GM21576 (cell line): ENCODE measurements at regions not wholly inside any gene's neighbourhood (a gene's known extent, or its start where the extent isn't known, plus 50 kb on each side); places are given as distances from the start of the nearest gene placed in this dataset.
"Not testable (repeated sequence)": the region's sequence is repeated elsewhere in the genome, so short reads cannot be mapped to it uniquely, and the experiment has no call there.

ENCODE experiments used
- ATAC-seq: cut with Tn5 transposase; IDR thresholded peaks from one replicate; pipeline ENCODE4 v1.9.1; 2021; ENCODE audit warnings: mild to moderate bottlenecking, moderate library complexity; ENCODE audit not compliant: unreplicated experiment

DNA sequence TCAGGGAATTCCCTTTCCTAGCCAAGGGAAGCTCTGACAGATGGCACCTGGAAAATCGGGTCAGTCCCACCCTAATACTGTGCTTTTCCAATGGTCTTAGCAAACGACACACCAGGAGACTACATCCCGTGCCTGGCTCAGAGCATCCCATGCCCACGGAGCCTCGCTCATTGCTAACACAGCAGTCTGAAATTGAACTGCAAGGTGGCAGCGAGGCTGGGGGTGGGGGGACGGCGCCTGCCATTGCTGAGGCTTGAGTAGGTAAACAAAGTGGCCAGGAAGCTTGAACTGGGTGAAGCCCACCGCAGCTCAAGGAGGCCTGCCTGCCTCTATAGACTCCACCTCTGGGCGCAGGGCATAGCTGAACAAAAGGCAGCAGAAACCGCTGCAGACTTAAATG, 279.5 kb upstream of the LUZP2 start:
- ATAC-seq: not testable (repeated sequence)

DNA sequence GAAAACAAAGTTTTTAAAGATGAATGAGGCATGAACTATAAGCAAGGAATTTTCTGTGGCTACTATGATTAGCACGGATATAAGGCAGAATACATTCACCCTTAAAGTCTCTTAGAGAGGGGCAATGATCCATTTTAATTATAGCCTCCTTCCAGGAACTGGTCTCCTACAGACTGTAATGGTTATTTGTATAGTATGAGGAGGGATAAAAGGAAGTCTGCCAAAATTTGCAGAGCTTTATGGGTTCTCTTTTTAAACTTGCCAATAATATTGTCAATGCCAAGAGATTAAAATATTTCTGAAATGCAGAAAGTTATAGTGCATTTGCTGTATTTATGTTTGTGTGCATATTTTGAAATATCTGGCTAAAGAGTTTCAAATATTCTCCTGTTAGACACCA, 271.4 kb upstream of the LUZP2 start:
- no peak for ATAC-seq

DNA sequence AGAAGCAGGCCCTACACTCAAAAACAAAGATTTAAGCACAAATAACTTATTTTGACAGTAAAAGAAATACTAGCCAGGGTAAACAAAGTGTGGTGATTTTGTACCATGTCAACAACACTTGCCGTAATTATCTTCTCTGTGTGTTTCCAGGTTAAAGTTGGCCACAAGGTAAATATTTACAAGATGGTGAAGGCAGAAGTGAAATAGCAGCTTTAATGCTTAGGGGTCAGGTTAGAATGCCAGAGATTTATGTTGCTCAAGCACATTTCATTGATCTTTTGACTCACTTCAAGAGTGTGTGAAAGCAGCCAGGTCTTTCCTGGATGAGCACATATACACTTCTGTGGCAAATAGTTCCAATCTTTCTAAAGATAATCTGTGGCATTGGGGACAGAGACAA, 270.2 kb upstream of the LUZP2 start:
- no peak for ATAC-seq

DNA sequence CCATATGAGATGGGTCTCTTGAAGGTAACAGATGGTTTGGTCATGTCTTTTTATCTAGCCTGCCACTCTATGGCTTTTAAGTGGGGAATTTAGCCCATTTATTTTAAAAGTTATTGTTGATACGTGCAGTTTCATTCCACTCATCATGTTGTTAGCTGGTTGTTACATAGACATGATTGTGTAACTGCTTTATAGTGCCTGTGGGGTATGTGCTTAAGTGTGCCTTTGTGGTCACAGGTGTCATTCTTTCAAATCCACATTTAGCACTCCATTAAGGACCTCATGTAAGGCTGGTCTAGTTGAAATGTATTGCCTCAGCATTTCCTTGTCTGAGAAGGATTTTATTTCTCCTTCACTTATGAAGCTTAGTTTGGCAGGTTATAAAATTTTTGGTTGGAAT, 263.8 kb upstream of the LUZP2 start:
- no peak for ATAC-seq

GRCh38 chr11:24234822-24235508, 261.9 kb upstream of the LUZP2 start:
- ATAC-seq: no peak

GRCh38 chr11:24238771-24239645, 257.8 kb upstream of the LUZP2 start:
- ATAC-seq: no peak

- no peak for ATAC-seq
These were observed 256.9 kb upstream of the LUZP2 start for GRCh38 chr11:24239930-24240329.

DNA sequence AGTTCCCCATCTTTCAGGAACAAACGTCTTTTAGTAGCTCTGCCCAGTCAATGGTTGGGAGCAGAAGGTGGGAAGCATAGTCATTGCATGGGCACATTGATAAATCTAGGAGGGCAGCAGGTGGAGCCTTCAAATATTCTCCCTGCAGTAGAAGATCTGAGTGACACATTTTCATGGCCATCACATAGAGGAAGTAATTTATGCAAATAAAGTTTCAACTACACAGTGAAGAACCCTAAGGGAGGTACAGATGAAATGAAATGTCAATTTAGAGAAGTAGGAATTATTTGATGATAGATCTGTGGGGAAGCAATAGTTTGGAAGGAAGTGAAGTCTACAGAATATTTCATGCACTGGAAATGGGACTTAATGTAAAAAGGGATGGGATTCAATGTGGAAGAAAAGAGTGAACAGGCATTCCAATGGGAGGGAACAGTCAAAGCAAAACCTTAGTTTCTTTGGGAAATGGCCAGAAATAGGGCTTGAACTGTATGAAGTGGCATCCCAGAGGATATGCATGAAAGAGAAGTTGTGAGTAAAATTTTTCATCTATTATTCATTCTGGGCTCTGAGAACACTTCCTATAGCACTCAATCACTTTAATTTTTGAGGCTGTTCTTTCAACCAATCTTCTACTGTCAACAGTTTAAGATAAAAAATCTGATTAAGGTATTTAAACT, 256.2 kb upstream of the LUZP2 start:
- no peak for ATAC-seq

DNA sequence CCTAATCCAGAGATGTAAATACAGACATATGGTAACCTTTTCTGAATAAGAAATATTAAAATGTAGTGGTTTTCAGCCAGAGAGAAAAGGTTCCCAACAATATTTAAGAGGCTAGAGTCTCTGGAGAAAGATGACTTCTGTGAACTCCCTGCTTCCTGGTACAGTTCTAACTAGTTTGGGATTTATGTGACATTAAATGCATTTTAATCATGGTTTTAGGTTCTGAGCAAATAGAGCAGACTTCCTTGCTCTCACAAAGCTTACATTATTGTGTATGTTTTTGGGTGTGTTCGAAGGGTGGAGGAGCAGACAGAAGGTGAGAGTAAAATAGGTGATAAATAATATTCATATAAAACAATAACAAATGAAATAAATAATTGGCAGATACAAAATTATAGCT, 250.1 kb upstream of the LUZP2 start:
- no peak for ATAC-seq

GRCh38 chr11:24247846-24248245, 249.0 kb upstream of the LUZP2 start:
- no peak for ATAC-seq

- no peak for ATAC-seq
These were observed 246.9 kb upstream of the LUZP2 start for GRCh38 chr11:24249921-24250320.

GRCh38 chr11:24253237-24253760, 243.6 kb upstream of the LUZP2 start:
- no peak for ATAC-seq

DNA sequence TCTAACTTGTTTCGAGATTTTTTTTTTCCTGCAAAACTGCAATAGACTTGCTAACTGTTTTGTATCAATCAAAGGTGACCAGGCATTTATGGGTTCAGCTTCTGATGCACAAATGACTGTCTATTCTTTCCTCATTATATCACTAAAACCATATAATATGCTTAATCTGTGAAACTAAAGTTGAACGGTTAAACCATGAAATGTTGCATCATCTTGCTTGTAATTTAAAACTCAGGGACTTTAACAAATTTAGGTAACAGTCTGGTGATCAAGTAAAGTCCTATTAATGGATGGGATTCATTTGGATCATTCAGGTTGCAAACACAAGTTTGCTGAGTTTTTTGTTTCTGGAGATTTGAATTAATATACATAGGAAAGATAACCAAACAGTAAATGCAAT, 232.0 kb upstream of the LUZP2 start:
- ATAC-seq: no peak

GRCh38 chr11:24267014-24267413, 229.8 kb upstream of the LUZP2 start:
- ATAC-seq: no peak

- ATAC-seq: no peak
These were observed 225.1 kb upstream of the LUZP2 start for GRCh38 chr11:24271798-24272197.

- ATAC-seq: not testable (repeated sequence)
These were observed 222.6 kb upstream of the LUZP2 start for GRCh38 chr11:24274214-24274781.

GRCh38 chr11:24286238-24286637, 210.6 kb upstream of the LUZP2 start:
- no peak for ATAC-seq

DNA sequence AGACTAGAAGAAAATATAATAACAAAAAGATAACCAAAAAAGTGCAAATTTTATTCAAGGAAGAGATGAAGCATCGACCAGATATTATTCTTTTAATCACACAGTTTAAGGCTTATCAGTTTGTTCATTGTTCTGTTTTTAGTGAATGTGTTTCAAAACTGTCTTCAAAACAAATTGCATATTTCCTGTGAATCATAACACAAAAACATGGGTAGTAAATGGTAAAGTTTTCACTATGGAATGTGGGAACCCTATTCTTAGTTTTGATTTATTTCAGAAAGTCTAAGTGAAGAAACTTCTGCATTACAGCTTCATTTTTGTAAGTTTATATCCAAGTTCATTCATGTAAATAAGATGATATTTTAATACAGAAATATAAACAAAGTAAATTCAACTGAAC, 207.6 kb upstream of the LUZP2 start:
- ATAC-seq: no peak

DNA sequence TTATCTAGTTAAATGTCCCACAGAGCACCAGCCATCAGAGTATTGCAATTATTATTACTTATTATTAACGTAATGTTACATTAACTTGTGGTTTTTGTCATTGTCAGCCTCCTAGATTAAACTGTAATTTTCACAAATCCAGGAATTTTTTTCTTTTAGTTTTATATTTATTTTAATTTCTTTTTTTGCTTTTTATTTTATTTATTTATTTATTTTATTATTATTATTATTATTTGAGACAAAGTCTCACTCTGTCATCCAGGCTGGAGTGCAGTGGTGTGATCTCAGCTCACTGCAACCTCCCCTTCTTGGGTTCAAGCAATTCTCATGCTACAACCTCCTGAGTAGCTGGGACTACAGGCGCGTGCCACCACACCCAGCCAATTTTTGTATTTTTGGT, 202.9 kb upstream of the LUZP2 start:
- ATAC-seq: no peak

DNA sequence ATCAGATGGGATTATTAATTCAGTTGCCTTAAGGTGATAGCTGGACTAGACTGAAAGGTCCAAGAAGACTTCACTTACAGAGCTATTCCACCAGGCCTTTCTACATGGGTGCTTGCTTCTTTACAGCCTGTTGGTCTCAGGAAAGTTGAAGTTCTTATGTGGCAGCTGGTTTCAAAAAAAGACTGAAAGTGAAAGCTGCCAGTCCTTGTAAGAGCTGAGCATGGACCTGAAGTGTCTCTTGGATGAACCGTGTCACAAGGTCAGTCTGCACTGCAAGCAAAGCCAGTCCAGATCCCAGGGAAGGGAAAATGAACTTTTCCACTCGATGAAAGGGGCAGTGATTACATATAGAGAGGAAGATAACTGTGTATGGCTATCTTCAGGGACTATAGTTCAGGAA, 201.5 kb upstream of the LUZP2 start:
- no peak for ATAC-seq

- no peak for ATAC-seq
These were observed 199.4 kb upstream of the LUZP2 start for GRCh38 chr11:24297461-24297860.
